Chondrocyte (in vitro differentiated cells): ENCODE measurements at regions not wholly inside any gene's neighbourhood (a gene's known extent, or its start where the extent isn't known, plus 50 kb on each side); places are given as distances from the start of the nearest gene placed in this dataset.
"Not testable (repeated sequence)": the region's sequence is repeated elsewhere in the genome, so short reads cannot be mapped to it uniquely, and the experiment has no call there.

Experiments used
- DNase-seq: peaks from one replicate; pipeline ENCODE4 v3.0.0; 2021; ENCODE audit warnings: mixed read lengths, low spot score
- H3K27ac Mint-ChIP-seq: one replicate; pipeline ENCODE4 v1.8.0; 2021; ENCODE audit warnings: mild to moderate bottlenecking, moderate library complexity, mixed read lengths; ENCODE audit not compliant: unreplicated experiment
- H3K27me3 Mint-ChIP-seq: 2 replicates; pipeline ENCODE4 v1.8.0; 2021; ENCODE audit warnings: low read depth, mixed read lengths
- H3K36me3 Mint-ChIP-seq: 2 replicates; pipeline ENCODE4 v1.8.0; 2021; ENCODE audit warnings: low read depth, mixed read lengths
- H3K4me1 Mint-ChIP-seq: 2 replicates; pipeline ENCODE4 v1.8.0; 2021; ENCODE audit warnings: low read depth, mild to moderate bottlenecking, mixed read lengths
- H3K4me3 Mint-ChIP-seq: one replicate; pipeline ENCODE4 v1.8.0; 2021; ENCODE audit warnings: mild to moderate bottlenecking, moderate library complexity, mixed read lengths; ENCODE audit not compliant: unreplicated experiment
- H3K9me3 Mint-ChIP-seq: 2 replicates; pipeline ENCODE4 v1.8.0; 2021; ENCODE audit warnings: low read depth, mixed read lengths
- CTCF ChIP-seq: fragments of 200-600 bp; sonication (generic); IDR thresholded peaks from 2 replicates; pipeline ENCODE4 v1.5.0; 2021; ENCODE audit warnings: antibody characterized with exemption, mild to moderate bottlenecking, moderate library complexity

DNA sequence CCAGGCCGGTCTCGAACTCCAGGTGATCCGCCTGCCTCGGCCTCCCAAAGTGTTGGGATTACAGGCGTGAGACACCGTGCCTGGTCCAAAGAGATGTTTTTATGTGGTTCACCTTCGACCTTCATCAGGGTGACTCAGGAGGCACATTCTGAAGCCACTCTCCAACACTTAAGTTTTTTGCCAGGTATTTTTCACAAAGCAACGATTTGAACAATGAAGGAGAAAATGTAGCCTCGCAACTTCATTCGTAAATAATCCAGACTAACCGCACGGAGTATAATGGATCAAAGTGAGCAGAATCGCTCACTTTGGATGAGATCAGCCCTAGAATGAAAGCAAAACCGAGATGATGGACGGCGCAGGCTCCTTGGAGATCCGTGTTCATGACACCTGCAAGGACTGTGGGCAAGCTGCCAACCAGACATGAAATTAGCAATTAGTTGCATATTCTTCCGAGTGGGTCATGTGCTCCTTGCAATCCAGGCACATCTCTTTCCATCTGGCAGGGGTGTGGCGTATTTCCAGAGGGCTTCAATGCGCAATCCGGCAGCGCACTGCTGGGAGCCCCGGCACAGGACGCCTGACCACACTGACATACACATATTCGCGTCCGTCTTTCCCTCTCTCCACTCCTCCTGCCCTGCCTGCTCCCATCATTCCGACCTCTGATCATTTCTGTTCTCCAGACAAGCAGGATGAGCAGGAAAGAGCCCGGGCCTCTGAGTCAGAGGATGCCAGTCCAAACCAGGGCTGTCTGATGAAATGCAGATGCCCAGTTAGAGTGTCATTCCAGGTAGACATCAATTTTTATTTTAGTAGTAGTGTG lies 148.4 kb downstream of the KLF6 start:
- Mint-ChIP-seq H3K4me3 (no peak overlapping the region), H3K27me3 (no peaks in the 10 kb centered on the region), H3K36me3 (no peaks in the 10 kb centered on the region), H3K4me1 (peaks cover 8% of the 10 kb centered on the region), H3K9me3 (no peaks in the 10 kb centered on the region), H3K27ac (no peak overlapping the region)
- no peak for DNase-seq
- TF ChIP-seq CTCF, result no peak

DNA sequence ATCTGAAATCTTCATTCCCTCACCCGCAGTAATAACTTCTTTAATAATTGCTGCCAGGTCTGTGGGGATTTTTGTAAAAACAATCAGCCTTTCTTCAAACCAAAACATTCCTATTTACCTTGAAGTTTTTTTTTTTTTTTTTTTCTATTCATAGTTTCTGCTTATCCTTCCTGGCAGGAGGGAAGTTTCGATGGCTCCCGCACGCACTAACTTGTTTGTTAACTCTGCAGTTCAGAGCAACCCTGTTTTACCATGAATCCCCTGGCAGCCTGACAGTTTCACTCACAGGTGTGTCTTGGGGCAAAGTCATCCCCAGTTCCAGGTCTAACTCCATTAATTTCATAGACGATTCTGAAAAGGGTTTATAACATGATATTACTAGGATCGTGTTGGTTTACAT lies 149.3 kb downstream of the KLF6 start:
- no peaks in the 10 kb centered on the region for H3K27me3 Mint-ChIP-seq
- H3K27ac Mint-ChIP-seq, result no peak overlapping the region
- peaks cover 8% of the 10 kb centered on the region for H3K4me1 Mint-ChIP-seq
- DNase-seq, result no peak
- TF ChIP-seq CTCF, result no peak
- no peak overlapping the region for H3K4me3 Mint-ChIP-seq
- H3K36me3 Mint-ChIP-seq, result no peaks in the 10 kb centered on the region
- H3K9me3 Mint-ChIP-seq, result no peaks in the 10 kb centered on the region

DNA sequence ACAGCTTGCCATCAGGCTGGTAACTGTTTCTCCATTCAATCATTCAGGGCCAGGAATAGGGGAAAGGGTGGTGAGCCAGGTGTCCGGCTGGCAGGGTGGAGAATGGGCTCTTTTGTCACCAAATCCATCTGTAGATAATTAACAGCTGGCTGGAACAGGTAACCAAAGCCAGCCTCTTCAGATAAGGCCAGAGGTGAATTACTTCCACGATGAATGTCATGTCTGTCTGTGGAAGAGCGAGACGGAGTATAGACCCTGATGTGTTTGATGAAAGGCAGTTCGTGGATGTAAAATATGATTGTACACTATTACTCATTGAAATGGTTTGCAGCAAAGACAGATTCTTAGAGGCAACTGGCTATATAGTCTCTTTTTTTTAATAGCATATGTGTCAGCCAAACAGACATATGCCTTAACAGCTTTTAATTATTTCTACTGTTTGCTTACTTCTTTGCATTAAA lies 149.8 kb downstream of the KLF6 start:
- Mint-ChIP-seq H3K36me3 (no peaks in the 10 kb centered on the region), H3K27me3 (no peaks in the 10 kb centered on the region), H3K27ac (no peak overlapping the region), H3K4me1 (peaks cover 8% of the 10 kb centered on the region), H3K4me3 (no peak overlapping the region), H3K9me3 (no peaks in the 10 kb centered on the region)
- DNase-seq, result no peak
- TF ChIP-seq CTCF, result no peak

- not testable (repeated sequence) for H3K27me3 Mint-ChIP-seq, DNase-seq, H3K27ac Mint-ChIP-seq, H3K36me3 Mint-ChIP-seq, H3K4me1 Mint-ChIP-seq, H3K9me3 Mint-ChIP-seq, H3K4me3 Mint-ChIP-seq
Observed at GRCh38 chr10:3634646-3635045, 150.4 kb downstream of the KLF6 start.

DNA sequence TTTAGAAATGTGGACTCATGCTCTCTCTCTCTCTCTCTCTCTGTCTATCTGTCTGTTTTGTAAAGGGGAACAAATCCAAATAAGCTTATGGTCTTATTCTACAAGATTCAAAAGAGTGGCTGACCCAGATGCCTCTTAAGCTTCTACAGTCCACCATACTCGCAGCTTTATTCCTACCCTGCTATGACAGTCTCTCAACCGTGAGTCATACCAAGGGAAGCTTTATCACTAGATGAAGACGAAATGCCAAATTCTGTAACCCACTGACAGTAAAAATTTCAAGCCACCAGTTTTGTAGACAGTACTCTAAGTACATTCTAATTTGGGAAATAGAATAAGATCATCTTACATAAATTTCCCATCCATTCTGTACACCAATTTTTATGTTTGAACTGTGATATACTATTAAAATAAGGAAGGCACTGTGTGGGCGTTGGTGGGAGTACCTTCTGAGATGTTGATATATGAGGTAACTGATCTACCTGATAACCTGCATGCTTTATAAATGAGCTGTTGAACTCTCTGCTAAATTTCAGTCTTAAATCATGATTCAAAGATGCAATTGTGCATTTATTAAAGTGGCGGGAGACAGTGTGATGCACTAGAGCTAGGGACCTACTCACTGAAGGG lies 153.2 kb downstream of the KLF6 start:
- no peak for TF ChIP-seq CTCF
- Mint-ChIP-seq H3K36me3 (no peaks in the 10 kb centered on the region), H3K27me3 (no peaks in the 10 kb centered on the region), H3K27ac (no peak overlapping the region), H3K4me3 (no peak overlapping the region), H3K9me3 (no peaks in the 10 kb centered on the region), H3K4me1 (peaks cover 6% of the 10 kb centered on the region)
- no peak for DNase-seq
